ENCODE measurements at regions not wholly inside any gene's neighbourhood (a gene's known extent, or its start where the extent isn't known, plus 50 kb on each side); places are given as distances from the start of the nearest gene placed in this dataset.

- no peak overlapping the region for H3K4me3 ChIP-seq
- H3K27me3 ChIP-seq = no peaks in the 10 kb centered on the region
- TF ChIP-seq POLR2A (IDR thresholded peaks at IDR 0.05) (no peak), CTCF (IDR thresholded peaks at IDR 0.05) (no peak)
- ATAC-seq = no peak
- no peaks in the 10 kb centered on the region for H3K9me3 ChIP-seq
- no peaks in the 10 kb centered on the region for H3K4me1 ChIP-seq
- H3K36me3 ChIP-seq = no peaks in the 10 kb centered on the region
- intact Hi-C loops (cut with DNase I) = no loop called here
- H3K27ac ChIP-seq = no peak overlapping the region
- WGBS, 4 donors = 65 to 71% (median 68%) methylated on average over 10 of the region's 10 CpGs
- no peak for DNase-seq
These were observed 359.1 kb upstream of the ADAMTSL1 start for GRCh38 chr9:18114559-18115475.

GRCh38 chr9:18118268-18118667 lies 355.7 kb upstream of the ADAMTSL1 start:
- Histone ChIP-seq H3K36me3 (no peaks in the 10 kb centered on the region), H3K4me1 (no peaks in the 10 kb centered on the region), H3K9me3 (no peaks in the 10 kb centered on the region), H3K27ac (no peak overlapping the region), H3K4me3 (no peak overlapping the region), H3K27me3 (no peaks in the 10 kb centered on the region)
- DNase-seq (no peak), ATAC-seq (no peak)
- intact Hi-C loops (cut with DNase I) = no loop called here
- TF ChIP-seq CTCF (IDR thresholded peaks at IDR 0.05) (no peak), POLR2A (IDR thresholded peaks at IDR 0.05) (no peak)

GRCh38 chr9:18122171-18122570 lies 351.8 kb upstream of the ADAMTSL1 start:
- DNase-seq (no peak), ATAC-seq (no peak)
- TF ChIP-seq CTCF (IDR thresholded peaks at IDR 0.05) (no peak), POLR2A (IDR thresholded peaks at IDR 0.05) (no peak)
- Histone ChIP-seq H3K27ac (no peak overlapping the region), H3K36me3 (no peaks in the 10 kb centered on the region), H3K4me3 (no peak overlapping the region), H3K27me3 (no peaks in the 10 kb centered on the region), H3K4me1 (no peaks in the 10 kb centered on the region), H3K9me3 (no peaks in the 10 kb centered on the region)
- intact Hi-C loops (cut with DNase I) = no loop called here
- 40 to 55% (median 51%) methylated on average over 1 of the region's 1 CpG for WGBS, 4 donors

- no peak overlapping the region for H3K27ac ChIP-seq
- intact Hi-C loops (cut with DNase I) = no loop called here
These were observed 349.2 kb upstream of the ADAMTSL1 start for GRCh38 chr9:18124760-18125159.

More at GRCh38 chr9:18124760-18125159, 349.2 kb upstream of the ADAMTSL1 start:
- Histone ChIP-seq H3K27me3 (no peaks in the 10 kb centered on the region), H3K4me1 (no peaks in the 10 kb centered on the region), H3K9me3 (no peaks in the 10 kb centered on the region), H3K4me3 (no peak overlapping the region), H3K36me3 (no peaks in the 10 kb centered on the region)
- 63 to 76% (median 70%) methylated on average over 1 of the region's 1 CpG for WGBS, 4 donors
- ATAC-seq = no peak
- DNase-seq = no peak
- no peak for TF ChIP-seq POLR2A (IDR thresholded peaks at IDR 0.05)
- no peak for TF ChIP-seq CTCF (IDR thresholded peaks at IDR 0.05)

Data from heart left ventricle (tissue), 16 donors.